Neural progenitor cell (in vitro differentiated cells): ENCODE measurements at regions not wholly inside any gene's neighbourhood (a gene's known extent, or its start where the extent isn't known, plus 50 kb on each side); places are given as distances from the start of the nearest gene placed in this dataset.
"Not testable (repeated sequence)": the region's sequence is repeated elsewhere in the genome, so short reads cannot be mapped to it uniquely, and the experiment has no call there.

Experiments used
- DNase-seq: peaks from one replicate; pipeline ENCODE4 v3.0.0-alpha.2; 2016; ENCODE audit warnings: low spot score
- H2AFZ ChIP-seq: fragments of 200-600 bp; sonication (generic); replicated peaks from 2 replicates; pipeline ENCODE4 v1.6.1; 2016; ENCODE audit warnings: antibody characterized with exemption
- H3F3A ChIP-seq: fragments of 200-600 bp; sonication (generic); 2 replicates; pipeline ENCODE4 v1.6.1; 2016; ENCODE audit warnings: antibody characterized with exemption, low read depth
- H3K27ac ChIP-seq: fragments of 200-600 bp; sonication (generic); 2 replicates; pipeline ENCODE4 v1.5.1; 2016; ENCODE audit warnings: mild to moderate bottlenecking
- H3K27me3 ChIP-seq: fragments of 200-600 bp; sonication (generic); 2 replicates; pipeline ENCODE4 v1.6.1; 2016; ENCODE audit warnings: mild to moderate bottlenecking, moderate library complexity
- H3K36me3 ChIP-seq: fragments of 200-600 bp; sonication (generic); 2 replicates; pipeline ENCODE4 v1.5.1; 2016
- H3K4me1 ChIP-seq: fragments of 200-600 bp; sonication (generic); 2 replicates; pipeline ENCODE4 v1.6.1; 2016; ENCODE audit warnings: mixed run types
- H3K4me2 ChIP-seq: fragments of 200-600 bp; sonication (generic); 2 replicates; pipeline ENCODE4 v1.6.1; 2016
- H3K4me3 ChIP-seq: fragments of 200-600 bp; sonication (generic); 2 replicates; pipeline ENCODE4 v1.5.1; 2016
- H3K79me2 ChIP-seq: fragments of 200-600 bp; sonication (generic); 2 replicates; pipeline ENCODE4 v1.6.1; 2016; ENCODE audit warnings: low read depth
- H3K9ac ChIP-seq: fragments of 200-600 bp; sonication (generic); 2 replicates; pipeline ENCODE4 v1.6.1; 2016
- H3K9me3 ChIP-seq: fragments of 200-600 bp; sonication (generic); 2 replicates; pipeline ENCODE4 v1.5.1; 2016; ENCODE audit warnings: low read depth
- H4K20me1 ChIP-seq: fragments of 200-600 bp; sonication (generic); 2 replicates; pipeline ENCODE4 v1.6.1; 2016; ENCODE audit warnings: low read depth
- H3K27ac Mint-ChIP-seq: 3 replicates; pipeline ENCODE4 v1.8.0; 2021; ENCODE audit warnings: mixed read lengths
- H3K27me3 Mint-ChIP-seq: 2 replicates; pipeline ENCODE4 v1.8.0; 2022; ENCODE audit warnings: low read depth, mild to moderate bottlenecking, inconsistent platforms, moderate library complexity, mixed read lengths; ENCODE audit not compliant: insufficient read depth
- H3K36me3 Mint-ChIP-seq: 3 replicates; pipeline ENCODE4 v1.8.0; 2021; ENCODE audit warnings: mixed read lengths
- H3K4me1 Mint-ChIP-seq: 3 replicates; pipeline ENCODE4 v1.8.0; 2021; ENCODE audit warnings: mixed read lengths
- H3K4me3 Mint-ChIP-seq: 3 replicates; pipeline ENCODE4 v1.8.0; 2021; ENCODE audit warnings: mild to moderate bottlenecking, moderate library complexity, mixed read lengths
- H3K9me3 Mint-ChIP-seq: 3 replicates; pipeline ENCODE4 v1.8.0; 2020; ENCODE audit warnings: mixed read lengths
- EZH2 ChIP-seq: fragments of 200-600 bp; sonication (generic); IDR thresholded peaks from 2 replicates; pipeline ENCODE4 v1.6.1; 2017; ENCODE audit warnings: antibody characterized with exemption, mild to moderate bottlenecking, moderate library complexity
- EZH2phosphoT487 ChIP-seq: fragments of 200-600 bp; sonication (generic); IDR thresholded peaks from 2 replicates; pipeline ENCODE4 v1.6.1; 2017; ENCODE audit warnings: antibody characterized with exemption
- TF ChIP-seq, protein P1 (sequence below): fragments of 200-600 bp; sonication (generic); IDR thresholded peaks from 2 replicates; pipeline ENCODE4 v1.5.1; 2017; ENCODE audit warnings: antibody characterized with exemption, mild to moderate bottlenecking

- H3K4me3 ChIP-seq: no peak overlapping the region
- no peaks in the 10 kb centered on the region for H3K79me2 ChIP-seq
- no peaks in the 10 kb centered on the region for H3K36me3 ChIP-seq
- H3K9me3 Mint-ChIP-seq: peaks cover 2% of the 10 kb centered on the region
- no peaks in the 10 kb centered on the region for H3F3A ChIP-seq
- H3K4me2 ChIP-seq: no peak overlapping the region
- TF ChIP-seq EZH2phosphoT487: no peak
- TF ChIP-seq EZH2: no peak
- TF ChIP-seq, protein P1, sequence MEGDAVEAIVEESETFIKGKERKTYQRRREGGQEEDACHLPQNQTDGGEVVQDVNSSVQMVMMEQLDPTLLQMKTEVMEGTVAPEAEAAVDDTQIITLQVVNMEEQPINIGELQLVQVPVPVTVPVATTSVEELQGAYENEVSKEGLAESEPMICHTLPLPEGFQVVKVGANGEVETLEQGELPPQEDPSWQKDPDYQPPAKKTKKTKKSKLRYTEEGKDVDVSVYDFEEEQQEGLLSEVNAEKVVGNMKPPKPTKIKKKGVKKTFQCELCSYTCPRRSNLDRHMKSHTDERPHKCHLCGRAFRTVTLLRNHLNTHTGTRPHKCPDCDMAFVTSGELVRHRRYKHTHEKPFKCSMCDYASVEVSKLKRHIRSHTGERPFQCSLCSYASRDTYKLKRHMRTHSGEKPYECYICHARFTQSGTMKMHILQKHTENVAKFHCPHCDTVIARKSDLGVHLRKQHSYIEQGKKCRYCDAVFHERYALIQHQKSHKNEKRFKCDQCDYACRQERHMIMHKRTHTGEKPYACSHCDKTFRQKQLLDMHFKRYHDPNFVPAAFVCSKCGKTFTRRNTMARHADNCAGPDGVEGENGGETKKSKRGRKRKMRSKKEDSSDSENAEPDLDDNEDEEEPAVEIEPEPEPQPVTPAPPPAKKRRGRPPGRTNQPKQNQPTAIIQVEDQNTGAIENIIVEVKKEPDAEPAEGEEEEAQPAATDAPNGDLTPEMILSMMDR: no peak
- no peaks in the 10 kb centered on the region for H3K4me1 ChIP-seq
- DNase-seq: no peak
- no peak overlapping the region for H3K4me3 Mint-ChIP-seq
- no peak overlapping the region for H3K9ac ChIP-seq
- no peak overlapping the region for H3K27ac ChIP-seq
- H3K27me3 Mint-ChIP-seq: peaks cover 2% of the 10 kb centered on the region
- H3K4me1 Mint-ChIP-seq: peaks cover 5% of the 10 kb centered on the region
- no peaks in the 10 kb centered on the region for H4K20me1 ChIP-seq
- peaks cover 8% of the 10 kb centered on the region for H3K36me3 Mint-ChIP-seq
- no peaks in the 10 kb centered on the region for H3K9me3 ChIP-seq
- H3K27me3 ChIP-seq: no peaks in the 10 kb centered on the region
- no peak overlapping the region for H3K27ac Mint-ChIP-seq
- no peak overlapping the region for H2AFZ ChIP-seq
Measured at GRCh38 chr7:29647020-29647654, 83.5 kb downstream of the PRR15 start.

GRCh38 chr7:29647691-29648210, 84.1 kb downstream of the PRR15 start:
- not testable (repeated sequence) for H3F3A ChIP-seq, H3K4me3 ChIP-seq, H3K4me3 Mint-ChIP-seq, H3K9me3 ChIP-seq, H3K79me2 ChIP-seq, H3K27me3 ChIP-seq, H3K27ac Mint-ChIP-seq, H3K27me3 Mint-ChIP-seq, H3K4me2 ChIP-seq, H3K9me3 Mint-ChIP-seq, H3K36me3 Mint-ChIP-seq, H3K36me3 ChIP-seq, H2AFZ ChIP-seq, H4K20me1 ChIP-seq, H3K9ac ChIP-seq, H3K4me1 ChIP-seq, DNase-seq, H3K4me1 Mint-ChIP-seq, H3K27ac ChIP-seq

GRCh38 chr7:29649028-29649716, 85.5 kb downstream of the PRR15 start:
- TF ChIP-seq, protein P1: no peak
- TF ChIP-seq EZH2 (no peak), EZH2phosphoT487 (no peak)
- H3K4me1 Mint-ChIP-seq: no peaks in the 10 kb centered on the region
- no peaks in the 10 kb centered on the region for H3K36me3 ChIP-seq
- no peak overlapping the region for H3K27ac ChIP-seq
- no peak overlapping the region for H3K4me2 ChIP-seq
- peaks cover 8% of the 10 kb centered on the region for H3K36me3 Mint-ChIP-seq
- H3K4me3 ChIP-seq: no peak overlapping the region
- peaks cover 2% of the 10 kb centered on the region for H3K9me3 Mint-ChIP-seq
- no peaks in the 10 kb centered on the region for H3F3A ChIP-seq
- peaks cover 2% of the 10 kb centered on the region for H3K27me3 Mint-ChIP-seq
- no peaks in the 10 kb centered on the region for H3K9me3 ChIP-seq
- no peak for DNase-seq
- peaks cover 4% of the 10 kb centered on the region for H4K20me1 ChIP-seq
- H3K9ac ChIP-seq: no peak overlapping the region
- no peak overlapping the region for H2AFZ ChIP-seq
- no peak overlapping the region for H3K27ac Mint-ChIP-seq
- no peaks in the 10 kb centered on the region for H3K27me3 ChIP-seq
- H3K79me2 ChIP-seq: no peaks in the 10 kb centered on the region
- H3K4me3 Mint-ChIP-seq: no peak overlapping the region
- peaks cover 1% of the 10 kb centered on the region for H3K4me1 ChIP-seq

DNA sequence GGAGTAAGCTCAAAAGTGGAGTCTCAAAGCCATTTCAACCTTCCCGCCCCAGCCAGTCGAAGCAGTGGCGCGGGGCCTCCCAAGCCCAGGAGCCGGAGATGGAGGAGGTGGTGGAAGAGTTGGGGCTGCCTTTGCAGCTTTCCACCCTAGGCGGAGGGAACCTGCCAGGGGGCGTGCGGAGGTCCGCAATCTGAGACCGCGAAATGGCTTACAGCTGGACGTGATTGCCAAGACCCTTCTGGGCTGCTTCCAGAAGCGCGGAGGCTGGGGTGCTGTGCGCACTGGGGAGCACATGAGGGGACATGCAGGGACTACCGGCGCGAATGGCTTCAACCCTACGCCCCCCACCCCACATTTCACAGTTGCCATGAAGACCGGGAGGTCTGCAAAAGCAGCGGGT, 86.2 kb downstream of the PRR15 start:
- H3K9me3 ChIP-seq: no peaks in the 10 kb centered on the region
- no peaks in the 10 kb centered on the region for H3K36me3 ChIP-seq
- Mint-ChIP-seq H3K36me3 (peaks cover 8% of the 10 kb centered on the region), H3K27me3 (peaks cover 2% of the 10 kb centered on the region), H3K27ac (no peak overlapping the region), H3K4me1 (no peaks in the 10 kb centered on the region), H3K9me3 (peaks cover 2% of the 10 kb centered on the region), H3K4me3 (no peak overlapping the region)
- peaks cover 9% of the 10 kb centered on the region for H4K20me1 ChIP-seq
- peaks cover 8% of the 10 kb centered on the region for H3K4me1 ChIP-seq
- H3K79me2 ChIP-seq: no peaks in the 10 kb centered on the region
- no peak overlapping the region for H3K4me2 ChIP-seq
- no peak overlapping the region for H3K27ac ChIP-seq
- H3F3A ChIP-seq: peaks cover 4% of the 10 kb centered on the region
- TF ChIP-seq, protein P1: no peak
- TF ChIP-seq EZH2: no peak
- no peak for TF ChIP-seq EZH2phosphoT487
- no peaks in the 10 kb centered on the region for H3K27me3 ChIP-seq
- H3K4me3 ChIP-seq: no peak overlapping the region
- no peak overlapping the region for H3K9ac ChIP-seq
- no peak overlapping the region for H2AFZ ChIP-seq
- no peak for DNase-seq
